ENCODE measurements at regions not wholly inside any gene's neighbourhood (a gene's known extent, or its start where the extent isn't known, plus 50 kb on each side); places are given as distances from the start of the nearest gene placed in this dataset.

DNA sequence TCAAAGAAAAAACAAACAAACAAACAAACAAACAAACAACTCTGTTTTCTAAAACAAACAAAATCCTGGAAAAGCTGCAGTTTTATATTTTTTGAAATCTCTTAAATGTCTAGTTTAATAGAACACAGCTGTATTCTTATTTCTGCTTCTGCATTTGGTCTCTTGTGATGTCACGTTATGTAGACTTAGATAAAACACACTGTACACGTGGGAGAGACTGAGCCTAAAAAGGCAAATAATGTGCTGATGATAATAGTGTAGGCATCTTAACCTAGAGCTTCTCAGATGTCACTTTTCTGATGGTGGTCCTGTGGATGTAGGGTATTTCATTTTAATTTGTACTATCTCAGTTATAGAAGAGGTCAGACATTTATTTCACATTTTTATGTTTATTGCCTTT is 261.7 kb downstream of the UTRN start:
- TF ChIP-seq, protein P1, sequence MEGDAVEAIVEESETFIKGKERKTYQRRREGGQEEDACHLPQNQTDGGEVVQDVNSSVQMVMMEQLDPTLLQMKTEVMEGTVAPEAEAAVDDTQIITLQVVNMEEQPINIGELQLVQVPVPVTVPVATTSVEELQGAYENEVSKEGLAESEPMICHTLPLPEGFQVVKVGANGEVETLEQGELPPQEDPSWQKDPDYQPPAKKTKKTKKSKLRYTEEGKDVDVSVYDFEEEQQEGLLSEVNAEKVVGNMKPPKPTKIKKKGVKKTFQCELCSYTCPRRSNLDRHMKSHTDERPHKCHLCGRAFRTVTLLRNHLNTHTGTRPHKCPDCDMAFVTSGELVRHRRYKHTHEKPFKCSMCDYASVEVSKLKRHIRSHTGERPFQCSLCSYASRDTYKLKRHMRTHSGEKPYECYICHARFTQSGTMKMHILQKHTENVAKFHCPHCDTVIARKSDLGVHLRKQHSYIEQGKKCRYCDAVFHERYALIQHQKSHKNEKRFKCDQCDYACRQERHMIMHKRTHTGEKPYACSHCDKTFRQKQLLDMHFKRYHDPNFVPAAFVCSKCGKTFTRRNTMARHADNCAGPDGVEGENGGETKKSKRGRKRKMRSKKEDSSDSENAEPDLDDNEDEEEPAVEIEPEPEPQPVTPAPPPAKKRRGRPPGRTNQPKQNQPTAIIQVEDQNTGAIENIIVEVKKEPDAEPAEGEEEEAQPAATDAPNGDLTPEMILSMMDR (IDR thresholded peaks at IDR 0.05) = no peak
- TF ChIP-seq GTF2I (CRISPR knock-in tag; conservative IDR thresholded peaks at IDR 0.05) (no peak), NR2C2 (CRISPR knock-in tag; IDR thresholded peaks at IDR 0.05) (no peak), FOXJ3 (CRISPR knock-in tag; IDR thresholded peaks at IDR 0.05; ENCODE audit: borderline replicate concordance) (no peak), ZNF416 (CRISPR knock-in tag; IDR thresholded peaks at IDR 0.05) (no peak), ZNF121 (CRISPR knock-in tag; IDR thresholded peaks at IDR 0.05) (no peak), ESRRA (CRISPR knock-in tag; IDR thresholded peaks at IDR 0.05; ENCODE audit: borderline replicate concordance) (no peak), ATF1 (CRISPR knock-in tag; IDR thresholded peaks at IDR 0.05) (no peak)
- TF ChIP-seq, protein P2, sequence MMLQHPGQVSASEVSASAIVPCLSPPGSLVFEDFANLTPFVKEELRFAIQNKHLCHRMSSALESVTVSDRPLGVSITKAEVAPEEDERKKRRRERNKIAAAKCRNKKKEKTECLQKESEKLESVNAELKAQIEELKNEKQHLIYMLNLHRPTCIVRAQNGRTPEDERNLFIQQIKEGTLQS (CRISPR knock-in tag; conservative IDR thresholded peaks at IDR 0.05) = no peak
- TF ChIP-seq, protein P3, sequence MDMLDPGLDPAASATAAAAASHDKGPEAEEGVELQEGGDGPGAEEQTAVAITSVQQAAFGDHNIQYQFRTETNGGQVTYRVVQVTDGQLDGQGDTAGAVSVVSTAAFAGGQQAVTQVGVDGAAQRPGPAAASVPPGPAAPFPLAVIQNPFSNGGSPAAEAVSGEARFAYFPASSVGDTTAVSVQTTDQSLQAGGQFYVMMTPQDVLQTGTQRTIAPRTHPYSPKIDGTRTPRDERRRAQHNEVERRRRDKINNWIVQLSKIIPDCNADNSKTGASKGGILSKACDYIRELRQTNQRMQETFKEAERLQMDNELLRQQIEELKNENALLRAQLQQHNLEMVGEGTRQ (CRISPR knock-in tag; IDR thresholded peaks at IDR 0.05) = no peak
- TF ChIP-seq, protein P4, sequence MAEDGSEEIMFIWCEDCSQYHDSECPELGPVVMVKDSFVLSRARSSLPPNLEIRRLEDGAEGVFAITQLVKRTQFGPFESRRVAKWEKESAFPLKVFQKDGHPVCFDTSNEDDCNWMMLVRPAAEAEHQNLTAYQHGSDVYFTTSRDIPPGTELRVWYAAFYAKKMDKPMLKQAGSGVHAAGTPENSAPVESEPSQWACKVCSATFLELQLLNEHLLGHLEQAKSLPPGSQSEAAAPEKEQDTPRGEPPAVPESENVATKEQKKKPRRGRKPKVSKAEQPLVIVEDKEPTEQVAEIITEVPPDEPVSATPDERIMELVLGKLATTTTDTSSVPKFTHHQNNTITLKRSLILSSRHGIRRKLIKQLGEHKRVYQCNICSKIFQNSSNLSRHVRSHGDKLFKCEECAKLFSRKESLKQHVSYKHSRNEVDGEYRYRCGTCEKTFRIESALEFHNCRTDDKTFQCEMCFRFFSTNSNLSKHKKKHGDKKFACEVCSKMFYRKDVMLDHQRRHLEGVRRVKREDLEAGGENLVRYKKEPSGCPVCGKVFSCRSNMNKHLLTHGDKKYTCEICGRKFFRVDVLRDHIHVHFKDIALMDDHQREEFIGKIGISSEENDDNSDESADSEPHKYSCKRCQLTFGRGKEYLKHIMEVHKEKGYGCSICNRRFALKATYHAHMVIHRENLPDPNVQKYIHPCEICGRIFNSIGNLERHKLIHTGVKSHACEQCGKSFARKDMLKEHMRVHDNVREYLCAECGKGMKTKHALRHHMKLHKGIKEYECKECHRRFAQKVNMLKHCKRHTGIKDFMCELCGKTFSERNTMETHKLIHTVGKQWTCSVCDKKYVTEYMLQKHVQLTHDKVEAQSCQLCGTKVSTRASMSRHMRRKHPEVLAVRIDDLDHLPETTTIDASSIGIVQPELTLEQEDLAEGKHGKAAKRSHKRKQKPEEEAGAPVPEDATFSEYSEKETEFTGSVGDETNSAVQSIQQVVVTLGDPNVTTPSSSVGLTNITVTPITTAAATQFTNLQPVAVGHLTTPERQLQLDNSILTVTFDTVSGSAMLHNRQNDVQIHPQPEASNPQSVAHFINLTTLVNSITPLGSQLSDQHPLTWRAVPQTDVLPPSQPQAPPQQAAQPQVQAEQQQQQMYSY (CRISPR knock-in tag; IDR thresholded peaks at IDR 0.05) = no peak
- TF ChIP-seq, protein P5, sequence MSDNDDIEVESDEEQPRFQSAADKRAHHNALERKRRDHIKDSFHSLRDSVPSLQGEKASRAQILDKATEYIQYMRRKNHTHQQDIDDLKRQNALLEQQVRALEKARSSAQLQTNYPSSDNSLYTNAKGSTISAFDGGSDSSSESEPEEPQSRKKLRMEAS (CRISPR knock-in tag; IDR thresholded peaks at IDR 0.05) = no peak
- TF ChIP-seq, protein P6, sequence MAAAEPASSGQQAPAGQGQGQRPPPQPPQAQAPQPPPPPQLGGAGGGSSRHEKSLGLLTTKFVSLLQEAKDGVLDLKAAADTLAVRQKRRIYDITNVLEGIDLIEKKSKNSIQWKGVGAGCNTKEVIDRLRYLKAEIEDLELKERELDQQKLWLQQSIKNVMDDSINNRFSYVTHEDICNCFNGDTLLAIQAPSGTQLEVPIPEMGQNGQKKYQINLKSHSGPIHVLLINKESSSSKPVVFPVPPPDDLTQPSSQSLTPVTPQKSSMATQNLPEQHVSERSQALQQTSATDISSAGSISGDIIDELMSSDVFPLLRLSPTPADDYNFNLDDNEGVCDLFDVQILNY (CRISPR knock-in tag; IDR thresholded peaks at IDR 0.05) = no peak
- TF ChIP-seq, protein P7, sequence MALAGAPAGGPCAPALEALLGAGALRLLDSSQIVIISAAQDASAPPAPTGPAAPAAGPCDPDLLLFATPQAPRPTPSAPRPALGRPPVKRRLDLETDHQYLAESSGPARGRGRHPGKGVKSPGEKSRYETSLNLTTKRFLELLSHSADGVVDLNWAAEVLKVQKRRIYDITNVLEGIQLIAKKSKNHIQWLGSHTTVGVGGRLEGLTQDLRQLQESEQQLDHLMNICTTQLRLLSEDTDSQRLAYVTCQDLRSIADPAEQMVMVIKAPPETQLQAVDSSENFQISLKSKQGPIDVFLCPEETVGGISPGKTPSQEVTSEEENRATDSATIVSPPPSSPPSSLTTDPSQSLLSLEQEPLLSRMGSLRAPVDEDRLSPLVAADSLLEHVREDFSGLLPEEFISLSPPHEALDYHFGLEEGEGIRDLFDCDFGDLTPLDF (CRISPR knock-in tag; IDR thresholded peaks at IDR 0.05) = no peak

All from WTC11 (cell line).